ENCODE measurements at regions not wholly inside any gene's neighbourhood (a gene's known extent, or its start where the extent isn't known, plus 50 kb on each side); places are given as distances from the start of the nearest gene placed in this dataset.

DNA sequence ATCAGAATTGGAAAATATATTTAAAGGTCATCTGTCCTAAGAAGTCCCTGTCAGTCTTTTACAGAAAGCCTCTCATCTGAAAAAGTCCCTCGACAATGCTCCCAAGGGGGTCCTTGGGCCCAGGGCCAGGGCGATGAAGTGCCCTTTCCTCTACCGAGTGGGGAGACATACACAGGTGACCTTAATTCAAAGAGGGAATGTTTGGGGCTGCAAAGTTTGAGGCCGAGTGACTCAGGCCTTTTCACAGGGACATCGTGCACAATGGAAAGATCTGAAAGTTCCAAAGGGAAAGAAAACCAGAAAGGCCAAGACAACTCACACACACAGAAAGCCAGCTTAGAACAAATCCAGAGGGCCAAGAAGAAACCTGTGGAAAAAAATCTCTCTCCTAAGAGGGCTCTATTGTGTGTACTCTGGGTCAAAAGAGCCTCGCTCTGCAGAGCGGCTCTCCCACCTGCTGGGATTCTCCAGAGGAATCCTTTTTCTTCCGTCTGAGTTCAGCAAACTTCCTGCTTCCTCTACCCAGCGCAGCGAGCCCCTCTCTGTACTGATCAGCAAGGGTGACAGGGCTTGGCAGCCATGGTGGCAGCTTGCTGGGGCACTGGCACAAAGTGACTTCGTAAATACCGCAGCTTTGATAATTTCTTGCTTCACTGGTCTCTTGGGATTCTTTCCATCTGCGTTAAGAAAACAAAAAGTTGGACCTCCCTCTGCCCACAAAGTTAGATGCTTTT lies 259.1 kb downstream of the OPA1 start:
- no peak for DNase-seq

DNA sequence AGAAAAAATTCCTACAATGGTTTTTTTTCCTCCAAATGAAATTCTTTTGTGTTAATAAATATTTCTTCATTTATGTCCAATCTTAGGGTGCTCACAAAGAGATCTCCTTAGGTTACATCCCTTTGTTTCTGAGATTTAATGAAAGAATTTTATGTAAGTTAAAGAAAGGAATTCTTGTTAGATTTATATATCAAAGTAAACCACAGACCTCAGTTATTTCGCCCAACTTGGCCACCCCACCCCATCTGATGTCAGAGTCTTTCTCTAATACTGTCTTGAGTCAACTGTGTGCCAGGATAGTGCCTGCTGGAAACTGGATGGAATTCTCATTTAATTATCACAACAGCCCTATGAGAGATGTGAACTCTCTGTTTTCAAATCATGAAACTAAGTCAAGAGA lies 259.9 kb downstream of the OPA1 start:
- DNase-seq = no peak

DNA sequence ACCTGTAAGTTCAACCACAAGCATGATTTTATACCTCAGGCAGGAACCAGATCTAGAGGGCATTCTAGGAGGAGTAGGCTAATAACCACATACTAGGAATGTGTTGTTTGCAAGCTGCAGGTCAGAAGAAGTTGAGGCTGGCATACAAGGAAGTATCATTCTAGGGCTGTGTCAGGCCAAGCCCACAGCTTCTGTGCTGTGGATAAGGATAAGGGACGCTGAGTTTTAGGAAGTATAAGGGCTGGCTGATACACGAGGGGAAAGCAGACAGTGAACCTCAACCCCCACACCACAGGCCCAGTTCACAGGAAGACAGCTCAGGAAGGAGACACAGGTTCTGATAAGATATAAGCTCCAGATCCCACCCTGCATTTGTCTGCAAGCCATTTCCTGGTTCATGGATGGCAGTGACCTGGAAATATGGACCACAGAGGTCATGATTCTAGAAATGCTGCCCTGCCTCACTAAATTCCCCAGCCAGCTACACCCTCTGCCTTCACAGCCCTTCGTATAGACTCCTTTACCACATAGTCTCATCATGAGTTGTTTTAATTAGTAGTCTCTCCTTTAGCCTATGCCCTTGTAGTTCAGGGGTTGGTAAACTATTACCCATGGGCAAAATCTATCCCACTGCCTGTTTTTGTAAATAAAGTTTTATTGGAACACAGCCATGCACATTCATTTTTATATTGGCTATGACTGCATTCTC lies 260.7 kb downstream of the OPA1 start:
- no peak for DNase-seq

DNA sequence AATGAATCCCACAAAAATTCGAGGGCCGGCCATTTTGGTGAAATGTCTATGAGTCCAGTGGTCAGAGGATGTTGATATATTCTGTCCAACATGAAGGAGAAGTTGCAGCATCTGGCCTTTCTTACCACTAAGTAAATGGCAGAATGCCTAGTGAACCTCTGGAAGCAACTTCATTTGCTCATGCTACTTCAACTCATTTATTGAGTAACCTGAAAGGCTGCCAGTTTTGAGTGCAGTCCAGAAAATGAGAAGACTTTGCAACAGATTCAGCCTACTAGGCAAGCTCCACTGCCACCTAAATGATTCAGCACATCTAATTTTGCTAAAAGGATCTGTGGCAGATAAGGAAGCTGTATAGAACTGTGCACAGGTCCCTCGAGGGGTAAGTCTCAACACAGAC lies 265.0 kb downstream of the OPA1 start:
- no peak for DNase-seq

DNA sequence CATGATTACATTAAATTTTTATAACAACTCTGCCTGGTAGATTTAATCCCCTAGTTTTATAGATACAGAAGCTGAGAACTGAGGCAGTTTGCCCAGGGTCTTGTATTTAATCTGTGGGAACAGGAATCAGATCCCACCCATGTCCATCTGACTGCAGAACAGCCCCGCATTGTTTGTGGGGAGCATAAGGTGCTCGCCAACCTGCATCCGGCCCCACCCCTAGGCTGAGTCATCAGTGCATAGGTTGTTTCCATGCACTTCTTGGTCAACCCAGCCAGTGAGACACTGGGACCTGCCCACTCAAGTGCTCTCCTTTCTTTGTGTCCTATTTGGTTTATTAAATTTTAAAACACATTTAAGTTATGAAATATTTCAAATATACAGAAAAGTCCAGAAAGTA lies 266.2 kb downstream of the OPA1 start:
- no peak for DNase-seq

DNA sequence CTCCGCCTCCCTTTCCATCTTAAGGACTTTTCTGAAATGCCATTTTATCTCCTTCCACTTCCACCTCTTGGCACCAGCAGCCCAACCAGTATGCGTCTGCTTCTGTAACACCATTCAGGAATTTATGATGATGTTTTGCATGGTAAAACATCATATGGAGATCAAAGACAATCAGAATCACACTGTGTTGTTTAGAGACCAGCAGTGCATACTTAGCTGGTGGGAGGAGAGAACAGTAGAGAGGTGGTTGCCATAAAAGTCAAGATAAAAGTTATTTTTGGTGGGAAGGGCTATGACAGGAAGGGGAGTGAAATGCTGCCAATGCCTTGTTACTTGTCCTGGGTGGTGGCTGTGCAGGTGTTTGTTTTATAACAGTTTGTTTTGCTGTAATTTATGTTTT lies 268.0 kb downstream of the OPA1 start:
- DNase-seq = no peak

DNA sequence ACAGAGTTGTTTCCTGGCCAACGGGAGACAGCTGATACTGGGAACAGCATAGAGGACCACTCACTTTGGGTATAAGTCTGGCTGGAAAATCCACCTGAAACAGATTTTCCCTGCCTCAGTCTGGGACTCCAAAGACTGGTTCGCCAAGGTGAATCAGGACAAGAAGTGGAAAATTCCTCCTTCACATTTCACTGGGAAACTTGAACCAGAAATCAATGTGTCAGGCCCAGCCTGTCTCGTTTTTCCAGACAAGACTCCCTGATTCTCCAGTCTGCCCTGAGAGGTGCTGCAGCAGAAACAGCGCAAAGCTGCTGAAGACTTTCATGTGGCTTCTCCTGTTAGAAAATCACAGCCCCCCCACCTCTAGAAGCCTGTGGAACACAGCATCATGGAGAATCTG lies 269.8 kb downstream of the OPA1 start:
- DNase-seq = no peak

DNA sequence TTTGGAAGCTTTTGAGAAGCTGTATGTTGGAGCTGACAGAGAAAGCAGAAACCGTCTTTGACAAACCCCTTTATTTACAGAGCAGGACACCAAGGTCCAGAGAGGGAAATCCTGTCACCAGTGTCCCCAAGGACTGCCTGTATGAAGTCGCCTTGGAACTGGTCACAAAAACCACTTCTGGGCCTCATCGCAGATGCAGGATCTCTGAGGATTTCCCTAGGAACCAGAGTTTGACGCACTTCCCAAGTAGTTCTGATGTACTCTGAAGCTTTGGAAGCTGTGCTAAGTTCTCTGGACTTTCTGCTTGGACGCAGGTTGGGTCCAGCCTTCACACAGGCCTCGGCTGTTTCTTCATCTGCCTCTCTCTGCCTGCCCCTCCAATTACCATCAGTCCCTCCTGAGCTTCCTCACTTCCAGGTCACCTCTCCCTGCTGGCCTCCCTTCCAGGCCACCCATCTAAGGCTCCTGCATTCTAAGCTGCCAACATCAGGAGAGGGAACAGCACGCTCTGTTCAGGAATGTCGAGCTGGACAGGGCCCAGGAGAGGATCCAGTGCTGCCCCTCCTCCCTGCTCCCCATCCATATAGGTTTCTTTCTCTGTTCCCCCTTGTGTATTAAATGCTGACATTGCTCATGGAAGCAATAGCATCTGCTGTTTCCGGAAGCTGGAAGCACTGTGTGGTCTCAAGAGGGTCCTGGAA lies 270.8 kb downstream of the OPA1 start:
- DNase-seq = no peak

DNA sequence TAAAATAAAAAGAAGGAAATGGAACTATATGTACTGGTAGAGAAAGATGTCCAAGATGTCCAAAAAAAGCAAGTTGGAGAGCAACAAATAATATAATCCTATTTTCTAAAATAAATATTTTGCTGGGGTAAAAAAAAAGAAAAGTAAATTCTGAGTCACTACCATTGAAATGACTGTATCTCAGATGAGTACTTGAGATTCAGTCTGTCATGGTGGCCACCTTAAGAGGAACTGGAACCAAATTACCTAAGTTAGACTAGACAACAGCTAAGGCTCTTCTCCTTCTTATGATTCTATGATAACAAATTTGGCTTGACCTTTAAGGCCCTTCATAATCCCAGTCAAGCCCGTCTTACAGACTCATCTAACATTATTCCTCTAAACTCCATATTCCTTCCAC lies 270.6 kb upstream of the HES1 start:
- no peak for DNase-seq

DNA sequence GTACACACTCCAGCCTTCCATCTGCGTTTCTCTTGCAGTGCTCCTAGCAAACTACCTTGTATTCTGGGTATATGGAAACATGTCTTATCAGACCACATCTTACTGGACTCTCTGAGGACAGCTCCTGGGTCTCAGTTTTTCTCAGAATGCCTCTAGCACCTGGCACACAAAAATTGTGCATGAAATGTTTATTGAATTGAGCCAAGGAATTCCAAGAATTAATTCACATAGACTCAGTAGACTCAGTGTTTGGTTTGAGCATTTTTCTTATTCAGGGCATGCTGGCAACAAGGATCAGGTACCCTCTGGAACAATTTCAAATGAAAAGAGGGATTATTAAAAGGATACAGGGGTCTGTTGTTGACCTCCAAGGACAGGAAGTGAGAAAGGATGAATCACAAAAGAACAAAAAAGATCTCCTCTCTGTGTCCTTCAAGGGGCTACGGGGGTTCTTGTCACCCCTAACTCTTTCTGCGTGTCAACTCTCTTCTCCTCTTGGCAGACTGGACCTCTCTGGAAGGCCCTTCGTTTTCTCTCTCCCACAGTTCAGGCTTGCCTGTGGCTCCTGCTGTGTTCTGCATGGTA lies 270.0 kb upstream of the HES1 start:
- no peak for DNase-seq

DNA sequence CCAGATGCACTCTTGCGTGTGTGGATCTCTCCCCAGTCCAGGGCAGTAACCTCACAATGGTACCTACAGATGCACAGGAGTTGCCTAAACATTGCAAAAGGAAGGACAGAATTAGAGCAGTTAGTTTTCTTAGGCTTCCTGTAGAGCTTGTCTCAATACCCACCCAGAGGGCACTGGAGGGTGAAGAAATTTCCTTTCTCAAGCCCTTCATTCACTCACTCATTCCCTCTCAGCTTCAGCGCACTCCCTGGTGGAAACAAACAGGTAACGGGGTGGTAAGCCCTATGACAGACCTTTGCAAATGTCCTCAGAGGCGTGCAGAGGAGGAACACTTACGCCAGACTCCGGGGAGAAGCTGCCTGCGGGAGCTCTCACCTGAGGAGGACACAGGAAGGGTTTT lies 267.4 kb upstream of the HES1 start:
- no peak for DNase-seq

DNA sequence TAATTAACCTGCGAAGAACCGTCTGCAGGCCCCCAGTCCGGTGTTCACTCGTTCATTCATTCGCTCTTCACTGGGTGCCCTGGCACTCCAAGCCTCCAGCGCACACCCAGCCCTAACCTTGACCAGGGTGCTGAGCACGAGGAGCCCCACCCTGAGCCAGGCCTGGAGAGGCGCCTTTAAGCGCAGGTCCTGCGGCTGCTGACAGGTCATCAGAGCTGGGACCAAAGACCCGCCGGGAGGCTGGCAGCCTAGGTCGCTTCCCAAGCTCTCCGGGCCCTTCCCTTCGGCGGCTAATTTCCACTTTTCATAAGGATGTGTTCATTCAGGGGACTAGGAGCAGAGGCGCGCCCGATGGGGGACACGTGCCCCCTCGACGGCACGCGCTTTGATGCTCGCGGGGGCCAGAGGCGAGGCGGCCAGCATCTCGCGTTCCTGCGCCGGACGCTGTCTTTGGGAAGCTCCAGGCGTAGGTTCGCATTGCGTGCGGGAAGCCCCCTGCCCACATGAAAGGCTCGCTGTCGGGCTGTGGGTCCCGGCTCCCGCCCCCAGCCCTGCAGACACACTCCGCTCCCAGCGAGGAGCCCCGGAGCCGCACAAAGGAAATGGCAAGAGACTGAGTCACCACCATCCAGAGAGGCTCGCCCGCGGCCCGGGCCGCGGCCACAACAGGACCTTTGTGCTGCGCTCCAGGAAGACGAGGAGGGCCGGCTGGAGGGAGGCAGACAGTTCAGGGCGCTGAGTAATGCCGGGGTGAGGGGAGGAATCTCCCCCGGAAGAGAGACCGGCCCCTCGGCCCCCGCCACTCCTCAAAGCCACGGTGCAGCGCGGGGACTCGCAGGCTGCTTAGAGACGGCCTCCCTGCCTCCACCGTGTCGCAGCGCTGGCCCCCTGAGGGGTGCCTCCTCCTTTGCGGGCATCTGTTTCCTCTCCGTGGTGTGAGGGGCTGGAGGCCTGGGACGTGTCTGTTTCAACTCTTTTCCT lies 266.4 kb upstream of the HES1 start:
- DNase-seq = no peak

DNA sequence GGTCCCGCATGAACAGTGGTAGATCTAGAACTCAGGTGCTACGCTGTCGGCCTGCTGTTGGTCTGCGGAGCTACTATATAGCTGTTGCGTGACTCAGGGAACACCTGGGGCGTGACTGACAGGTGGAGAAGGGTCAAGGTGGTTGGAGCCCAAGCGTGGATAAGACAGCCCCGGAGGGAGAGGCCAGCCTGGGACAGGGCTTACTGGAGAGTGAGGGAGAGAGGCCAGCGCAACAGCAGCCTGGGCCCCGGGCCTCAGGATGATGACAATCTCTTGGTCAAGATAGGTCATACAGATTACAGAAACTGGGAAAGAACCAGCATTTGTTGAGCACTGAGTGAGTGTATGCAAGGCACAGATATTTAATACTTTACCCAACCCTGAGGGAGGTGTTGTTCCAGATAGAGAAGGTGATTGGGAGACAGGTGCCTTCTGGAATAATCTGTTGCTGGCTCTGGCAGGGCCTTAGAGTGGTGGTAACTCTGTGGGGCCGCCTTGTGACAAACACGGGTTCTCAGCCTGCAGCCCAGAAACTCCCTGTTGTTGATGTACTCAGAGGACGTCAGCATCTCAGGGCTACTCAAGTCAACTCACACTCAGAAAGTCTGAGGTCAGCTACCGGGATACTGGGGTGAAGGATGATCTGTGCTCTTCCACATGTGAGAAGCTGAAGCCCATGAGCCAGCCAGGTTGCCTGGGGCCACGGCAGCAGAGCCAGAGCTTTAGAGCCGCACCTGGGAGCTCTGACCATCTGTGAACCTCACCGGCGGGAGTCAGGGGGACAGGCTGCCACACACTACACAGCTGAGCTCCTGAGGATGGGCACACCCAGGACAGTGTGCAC lies 265.4 kb upstream of the HES1 start:
- DNase-seq = no peak

DNA sequence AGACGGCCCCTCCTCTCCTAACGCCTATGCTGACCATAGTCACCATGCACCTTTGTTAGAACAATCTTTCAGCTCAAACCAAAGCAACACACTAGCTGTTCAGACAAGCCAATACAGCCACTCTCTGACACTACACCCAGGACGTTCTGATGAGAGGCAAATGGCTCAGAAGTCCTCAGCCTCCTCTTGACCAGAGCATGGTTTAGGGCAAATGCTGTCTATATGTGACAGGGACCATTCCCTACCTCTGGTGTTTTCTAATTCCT lies 264.8 kb upstream of the HES1 start:
- no peak for DNase-seq

DNA sequence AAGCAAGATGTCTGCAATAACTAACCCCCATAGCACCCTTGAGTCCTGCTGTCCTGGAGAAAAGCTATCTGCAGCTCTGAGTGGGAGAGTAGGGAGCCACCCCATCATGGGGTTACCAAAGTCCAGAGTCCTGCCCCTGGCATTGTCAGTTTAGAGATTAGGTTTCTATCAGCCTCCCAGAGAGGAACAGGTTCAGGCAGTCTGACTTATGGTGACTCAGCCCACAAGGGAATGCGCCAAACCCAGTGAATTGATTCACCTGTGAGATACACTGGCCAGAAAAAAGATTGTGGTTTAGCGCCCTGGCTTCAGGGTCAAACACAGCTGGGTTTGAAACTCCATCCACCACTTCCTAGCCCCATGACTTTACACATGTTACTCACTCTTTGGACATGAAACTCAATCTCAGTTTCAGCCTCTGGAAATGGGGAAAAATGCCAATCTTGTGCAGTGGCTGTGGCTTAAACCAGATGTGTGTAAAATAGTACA lies 263.6 kb upstream of the HES1 start:
- DNase-seq = peak; percentile 37

DNA sequence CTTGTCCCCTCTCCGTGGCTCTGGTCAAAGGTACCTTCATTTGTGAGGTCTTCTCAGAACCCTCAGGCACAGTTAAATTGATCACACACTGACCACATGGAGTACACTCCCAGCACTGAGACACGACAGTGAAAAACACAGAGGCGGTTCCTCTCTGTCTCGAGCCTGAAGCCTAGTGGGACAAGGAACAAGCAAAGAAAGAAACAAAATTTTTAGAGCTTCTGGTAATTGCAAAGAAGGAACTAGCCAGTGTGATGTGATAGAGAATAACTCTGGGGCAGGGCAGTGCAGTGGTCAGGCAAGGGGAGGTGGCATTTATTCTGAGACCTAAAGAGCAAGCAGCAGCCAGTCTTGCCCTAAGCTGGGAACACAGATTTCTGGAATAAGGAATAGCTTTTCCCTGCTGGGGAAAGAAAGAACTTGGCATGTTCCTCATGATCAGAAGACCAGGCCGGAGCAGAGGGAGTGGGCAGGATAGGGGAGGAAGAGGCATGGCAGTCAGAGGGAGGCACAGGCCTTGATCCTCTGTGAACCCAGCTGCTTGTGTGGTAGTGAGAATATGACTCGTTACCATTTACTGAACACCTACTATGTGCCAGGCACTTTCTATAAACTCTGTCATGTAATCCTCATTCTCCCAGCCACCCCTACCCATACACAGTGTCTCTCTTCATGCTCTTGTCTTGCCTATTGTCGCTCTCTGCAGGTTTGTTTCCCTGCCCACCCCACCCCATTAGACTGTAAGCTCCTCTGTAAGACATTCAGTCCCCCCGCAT lies 262.3 kb upstream of the HES1 start:
- DNase-seq = no peak

DNA sequence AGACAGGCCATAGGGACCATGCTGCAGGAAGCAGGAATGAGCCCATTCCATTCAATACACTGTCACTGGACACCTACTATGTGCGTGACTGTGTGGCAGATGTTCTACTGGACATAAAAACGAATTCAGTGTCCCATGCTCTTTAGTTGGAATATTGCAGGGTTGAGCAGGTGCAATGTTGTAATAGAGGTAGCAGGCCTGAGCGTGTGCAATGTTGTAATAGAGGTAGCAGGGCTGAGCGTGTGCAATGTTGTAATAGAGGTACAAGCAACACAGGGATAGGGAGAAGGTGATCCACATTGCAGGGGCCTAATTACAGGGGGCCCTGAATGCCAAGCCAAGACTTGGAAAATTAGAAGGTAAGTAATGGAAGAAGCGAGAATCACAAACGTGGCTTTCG lies 261.4 kb upstream of the HES1 start:
- DNase-seq = no peak

DNA sequence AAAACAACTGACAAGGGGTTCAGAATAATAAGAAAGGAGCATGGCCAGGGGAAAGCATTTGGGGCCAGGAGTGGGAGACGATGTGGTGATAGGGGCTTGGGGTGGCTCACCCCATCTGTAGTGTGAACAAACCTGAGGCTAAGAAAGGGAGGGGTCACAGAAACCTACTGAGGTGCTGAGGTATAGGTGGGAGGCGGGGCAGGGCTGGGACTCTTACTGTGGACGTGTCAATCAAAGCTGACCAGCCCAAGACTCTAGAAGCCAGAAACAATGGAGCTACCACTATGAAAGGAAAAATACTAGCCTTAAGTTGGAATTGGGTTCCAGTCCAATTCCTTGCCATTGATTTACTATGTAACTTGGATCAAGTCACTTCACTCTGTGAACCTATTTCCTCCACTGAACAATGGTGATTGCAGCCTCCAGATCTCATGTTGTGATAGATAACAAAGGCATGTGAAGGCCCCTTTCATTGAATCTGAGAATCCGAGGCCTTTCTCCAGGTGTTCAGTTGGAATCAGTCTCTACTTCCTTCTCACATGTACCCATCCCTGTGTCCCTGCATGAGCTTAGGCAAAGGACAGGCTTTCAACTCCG lies 260.9 kb upstream of the HES1 start:
- no peak for DNase-seq

DNA sequence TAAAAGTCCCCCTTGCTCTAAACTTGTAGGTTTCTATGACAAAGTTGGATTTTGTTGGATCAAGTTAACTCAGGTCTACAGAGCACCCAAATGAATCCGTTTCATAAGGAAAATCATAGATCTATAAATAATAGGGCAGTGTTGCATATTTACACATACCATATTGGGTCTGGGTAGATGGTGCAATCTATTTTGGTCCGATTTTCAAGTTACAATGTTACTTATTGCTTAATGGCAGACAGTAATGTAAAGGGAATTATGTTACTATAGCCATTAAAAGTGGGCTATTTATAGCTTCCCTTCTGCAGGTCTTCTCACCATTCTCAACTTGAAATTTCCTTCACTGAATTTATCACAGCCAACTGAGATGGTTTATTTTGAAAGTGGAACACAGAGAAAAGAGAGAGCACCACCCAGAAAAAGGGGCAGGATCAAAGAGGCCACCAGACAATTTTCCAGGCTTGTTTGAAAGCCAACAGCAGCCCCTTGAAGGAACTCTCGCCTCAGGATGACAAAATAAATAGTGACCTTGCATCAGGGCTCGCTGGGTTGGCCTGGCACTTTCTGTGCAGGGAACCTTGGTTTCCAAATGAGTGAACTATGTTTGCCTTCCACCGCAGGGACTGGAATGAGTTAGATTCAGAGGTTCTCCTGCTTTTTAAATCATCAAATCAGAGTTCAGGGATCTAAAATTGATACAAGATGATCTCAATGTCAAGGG lies 260.2 kb upstream of the HES1 start:
- DNase-seq = no peak

Measured in NCI-H2029 (cell line).